ENCODE measurements at regions not wholly inside any gene's neighbourhood (a gene's known extent, or its start where the extent isn't known, plus 50 kb on each side); places are given as distances from the start of the nearest gene placed in this dataset.

DNA sequence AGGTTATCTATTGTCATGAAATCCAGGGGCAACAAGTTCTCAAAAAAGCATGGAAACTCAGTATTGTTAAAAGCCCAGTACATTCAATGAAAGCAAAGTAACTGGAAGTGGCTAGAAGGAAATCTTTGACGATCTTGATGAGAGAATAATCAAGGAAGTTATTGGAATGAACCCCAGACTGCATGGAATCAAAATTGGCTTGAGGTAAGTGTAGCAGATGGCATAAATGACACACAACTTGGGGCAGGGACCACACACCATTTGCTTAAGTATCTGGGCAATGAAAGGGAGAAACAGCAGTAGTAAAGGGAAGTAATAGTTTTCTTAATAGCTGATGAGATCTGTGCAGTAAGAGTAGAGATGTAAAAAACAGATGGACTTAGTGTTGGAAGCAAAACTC is 238.0 kb downstream of the HS3ST3A1 start:
- no peak for TF ChIP-seq POLR2AphosphoS5 (IDR thresholded peaks at IDR 0.05)
- no peak for TF ChIP-seq POLR2A (IDR thresholded peaks at IDR 0.05)

All from spleen (tissue), 3 donors.